ENCODE measurements at regions not wholly inside any gene's neighbourhood (a gene's known extent, or its start where the extent isn't known, plus 50 kb on each side); places are given as distances from the start of the nearest gene placed in this dataset.

DNA sequence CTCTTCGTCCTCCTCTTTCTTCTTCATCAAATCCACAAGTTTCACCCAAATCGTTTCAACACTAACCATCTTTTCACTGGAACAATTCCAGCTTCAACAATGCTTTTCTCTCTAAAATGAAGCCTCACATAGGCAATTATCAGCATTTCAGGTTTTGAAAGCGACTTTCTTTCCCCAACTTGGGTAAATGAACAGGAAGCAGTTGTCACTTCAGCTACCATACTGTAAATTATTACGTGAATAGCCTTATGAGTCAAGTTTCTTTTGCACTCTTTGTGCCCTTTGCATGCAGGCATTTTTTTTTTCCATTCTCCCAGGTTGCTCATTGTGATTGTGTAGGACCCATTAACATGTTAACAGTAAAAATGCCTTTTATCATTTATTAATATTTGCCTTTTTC lies 121.7 kb upstream of the BTBD3 start:
- no peak for DNase-seq (ENCODE audit: low spot score)
- FAIRE-seq, result no peak

DNA sequence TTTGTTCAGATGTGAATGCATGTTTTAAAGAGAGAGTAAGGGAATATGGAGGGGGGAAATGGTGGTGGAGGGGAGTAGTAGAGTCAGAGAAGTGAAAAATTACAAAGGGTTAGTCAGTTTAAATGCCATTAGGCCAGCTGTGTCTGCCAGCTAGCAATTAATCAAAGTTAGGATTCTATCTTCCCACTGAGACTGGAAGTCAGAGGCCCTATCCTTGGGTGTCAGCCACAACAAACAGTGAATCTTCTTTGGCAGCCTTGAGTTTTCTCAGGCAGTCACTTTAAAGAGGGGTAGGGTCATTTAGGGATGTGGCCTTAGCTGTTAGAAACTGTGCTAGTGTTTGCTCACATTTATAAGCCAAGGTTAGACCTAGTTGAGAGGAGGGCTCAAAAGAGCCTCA lies 120.5 kb upstream of the BTBD3 start:
- FAIRE-seq (no peak), DNase-seq (ENCODE audit: low spot score) (no peak)

DNA sequence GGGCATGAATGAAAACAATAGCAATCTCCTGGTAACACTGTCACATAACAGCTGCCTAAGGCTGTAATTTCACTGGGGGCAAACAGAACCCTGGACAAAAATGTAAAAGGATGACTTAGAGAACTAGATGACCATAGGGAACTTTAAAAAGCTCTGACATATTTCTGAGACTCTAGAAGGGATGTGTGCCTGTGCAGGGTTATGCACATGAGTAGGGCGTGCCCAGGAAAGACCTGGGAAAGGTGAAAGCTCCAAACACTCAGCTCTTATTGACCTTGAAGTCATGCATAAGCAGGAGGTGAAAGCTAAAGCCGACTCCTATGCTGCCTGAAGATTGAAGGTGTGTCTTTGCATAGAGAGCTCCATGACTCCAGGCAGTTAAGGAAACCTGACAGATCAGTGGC lies 118.4 kb upstream of the BTBD3 start:
- FAIRE-seq (no peak), DNase-seq (ENCODE audit: low spot score) (no peak)

DNA sequence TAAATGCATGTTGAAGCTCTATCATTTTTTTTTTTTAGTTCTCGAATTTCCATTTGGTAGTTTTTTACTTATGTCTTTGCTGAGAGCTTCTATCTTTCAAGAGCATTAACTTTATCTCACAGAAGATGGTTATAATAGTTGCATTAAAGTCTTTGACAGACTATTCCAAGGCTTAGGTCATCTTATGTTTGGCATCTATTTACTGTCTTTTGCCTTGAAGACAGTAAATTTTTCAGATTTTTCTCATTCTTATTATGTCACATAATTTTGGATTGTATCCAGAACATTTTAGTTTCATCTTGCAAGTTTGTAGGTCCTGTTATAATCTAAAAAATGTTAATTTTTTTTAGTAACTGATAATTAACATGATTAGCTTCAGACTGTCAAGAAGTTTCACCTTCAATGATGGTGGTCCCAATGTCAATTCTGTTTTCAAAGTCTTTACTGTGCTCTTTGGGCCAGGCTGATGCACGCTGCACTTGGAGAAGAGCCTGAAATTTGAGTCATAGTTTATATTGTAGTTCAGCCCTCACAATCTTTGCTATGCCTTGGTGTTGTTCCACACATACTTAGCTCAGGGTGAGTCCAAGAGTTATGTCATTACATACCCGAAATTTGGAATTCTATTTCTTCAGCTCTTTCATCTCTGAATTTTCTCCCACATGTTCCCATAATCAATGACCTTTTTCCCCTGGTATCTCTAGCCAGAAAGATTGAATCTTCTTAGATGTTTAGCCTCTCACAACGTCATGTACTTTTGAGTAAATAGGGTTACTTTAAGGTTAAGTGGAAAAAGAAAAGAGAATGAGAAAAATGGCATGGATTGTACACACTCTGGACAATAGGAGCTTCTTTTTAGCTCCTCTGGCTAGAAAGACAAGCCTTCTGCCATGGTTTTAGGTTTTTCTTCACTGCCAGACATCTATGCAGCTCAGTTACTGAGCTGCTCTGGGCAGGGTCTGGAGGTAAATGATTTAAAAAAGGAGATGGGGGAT lies 110.3 kb upstream of the BTBD3 start:
- no peak for FAIRE-seq
- peak; percentile 41 for DNase-seq (ENCODE audit: low spot score)

DNA sequence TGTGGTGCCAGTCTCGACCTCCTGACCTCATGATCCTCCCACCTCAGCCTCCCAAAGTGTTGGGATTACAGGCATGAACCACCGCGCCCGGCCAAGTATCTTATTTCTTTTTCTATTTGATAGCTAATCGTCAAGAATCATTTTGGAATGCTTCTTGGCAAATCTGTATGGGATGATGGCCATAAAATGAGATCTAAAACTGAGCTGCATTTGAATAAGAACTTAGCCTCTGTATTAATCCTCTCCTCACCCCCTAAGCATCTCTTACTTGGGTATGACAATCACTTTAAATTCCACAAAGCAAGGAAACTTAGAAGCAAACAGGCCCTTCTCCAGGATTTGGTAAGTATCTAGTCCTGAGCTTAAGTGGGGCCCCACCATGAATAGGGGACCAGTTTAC lies 108.9 kb upstream of the BTBD3 start:
- DNase-seq (ENCODE audit: low spot score) (no peak), FAIRE-seq (no peak)

DNA sequence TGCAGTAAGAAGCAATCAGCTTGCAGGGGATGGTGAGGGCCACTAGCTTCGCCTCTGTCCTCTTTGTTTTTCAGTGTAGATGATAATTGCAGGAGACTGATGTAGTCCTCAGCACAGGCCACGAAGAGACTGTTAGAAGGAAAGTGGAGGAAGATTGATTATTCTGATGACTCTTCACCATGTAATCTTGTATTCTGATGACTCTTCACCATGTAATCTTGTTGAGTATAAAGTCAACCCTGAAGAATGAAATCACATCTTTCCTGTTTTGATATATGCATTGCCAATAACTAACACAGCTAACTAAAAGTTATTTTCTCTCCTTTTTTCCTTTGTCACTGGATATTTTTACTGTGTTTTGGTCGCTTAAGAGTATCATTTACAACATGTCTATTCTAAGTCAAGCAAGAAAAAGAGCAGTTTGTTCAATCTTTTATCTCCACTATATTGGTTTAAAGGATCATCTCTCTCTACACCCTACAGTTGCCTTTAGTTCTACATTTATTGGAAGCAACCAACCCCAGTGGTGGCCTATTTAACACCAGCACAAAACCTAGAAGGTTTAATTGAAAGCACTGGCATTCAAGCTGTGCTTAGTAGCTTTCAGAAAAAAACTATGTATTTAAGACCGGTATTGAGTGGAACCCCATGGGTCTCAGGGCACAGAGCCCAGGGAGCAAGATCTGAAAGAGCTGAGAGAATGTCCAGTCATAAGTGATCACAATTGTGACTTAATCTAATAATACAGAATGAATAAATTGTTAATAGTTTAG lies 107.2 kb upstream of the BTBD3 start:
- FAIRE-seq (no peak), DNase-seq (ENCODE audit: low spot score) (peak; percentile 64)

DNA sequence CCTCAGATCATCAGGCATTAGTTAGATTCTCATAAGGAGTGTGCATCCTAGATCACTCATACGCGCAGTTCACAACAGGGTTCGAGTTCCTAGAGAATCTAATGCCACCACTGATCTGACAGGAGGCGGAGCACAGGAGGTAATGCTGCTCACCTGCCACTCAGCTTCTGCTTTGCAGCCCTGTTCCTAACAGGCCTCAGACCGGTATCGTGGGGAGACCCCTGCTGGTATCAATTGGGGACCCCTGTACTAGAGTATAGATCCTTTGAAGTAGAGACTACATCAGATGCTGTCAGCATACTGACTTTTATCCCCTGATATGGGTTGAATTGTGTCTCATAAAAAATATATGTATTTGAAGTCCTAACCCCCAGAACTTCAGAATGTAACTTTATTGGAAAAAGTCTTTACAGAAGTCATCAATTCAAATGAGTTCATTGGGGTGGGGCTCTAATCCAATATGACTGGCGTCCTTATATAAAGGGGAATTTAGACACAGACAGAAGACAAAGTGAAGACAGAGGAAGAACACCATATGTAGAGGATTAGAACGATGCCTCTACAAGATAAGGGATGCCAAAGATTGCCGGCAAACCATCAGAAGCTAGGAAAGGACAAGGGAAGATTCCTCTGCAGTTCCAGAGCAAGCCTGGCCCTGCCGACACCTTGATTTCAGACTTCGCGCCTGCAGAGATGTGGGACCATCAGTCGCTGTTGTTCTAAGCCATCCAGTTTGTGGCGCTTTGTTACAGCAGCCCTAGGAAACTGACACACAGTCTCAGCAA lies 104.4 kb upstream of the BTBD3 start:
- FAIRE-seq, result no peak
- no peak for DNase-seq (ENCODE audit: low spot score)

DNA sequence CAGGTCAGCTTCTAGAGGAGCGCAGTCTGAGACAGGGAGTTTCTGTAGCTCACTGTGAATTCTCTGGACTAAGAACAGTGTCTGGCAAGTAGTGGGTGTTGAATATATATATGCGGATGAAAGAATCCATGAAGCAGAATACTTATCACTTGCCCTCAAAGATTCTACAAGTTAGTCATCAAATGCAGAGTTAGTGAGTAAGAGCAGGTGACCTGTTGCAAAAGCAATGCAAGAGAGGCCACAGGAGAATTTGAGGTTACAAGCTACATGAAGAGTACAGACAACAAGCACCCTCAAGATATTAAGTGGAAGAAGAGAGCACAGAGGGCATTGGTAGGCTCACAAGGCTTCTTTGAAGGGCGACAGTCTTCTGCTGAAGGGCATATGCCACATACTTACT lies 103.4 kb upstream of the BTBD3 start:
- FAIRE-seq (no peak), DNase-seq (ENCODE audit: low spot score) (peak; percentile 81)

DNA sequence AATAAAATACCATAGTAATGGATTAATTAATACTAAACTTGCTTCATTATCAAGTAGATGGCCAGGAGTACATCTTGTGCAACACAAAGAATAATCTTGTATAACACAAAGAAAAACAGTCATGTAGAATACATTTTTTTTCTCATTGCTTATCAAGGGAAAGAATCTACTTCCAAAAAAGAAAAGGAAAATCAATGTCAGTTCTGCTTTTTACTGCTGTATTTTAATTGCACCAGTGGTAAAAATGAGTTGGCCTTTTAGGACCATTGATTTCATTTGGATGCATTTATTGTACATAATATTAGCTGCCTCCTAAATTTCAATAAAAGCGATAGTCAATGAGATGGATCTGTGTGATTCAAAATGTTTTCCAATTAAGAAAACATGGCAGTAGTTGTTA lies 96.9 kb upstream of the BTBD3 start:
- no peak for FAIRE-seq

DNA sequence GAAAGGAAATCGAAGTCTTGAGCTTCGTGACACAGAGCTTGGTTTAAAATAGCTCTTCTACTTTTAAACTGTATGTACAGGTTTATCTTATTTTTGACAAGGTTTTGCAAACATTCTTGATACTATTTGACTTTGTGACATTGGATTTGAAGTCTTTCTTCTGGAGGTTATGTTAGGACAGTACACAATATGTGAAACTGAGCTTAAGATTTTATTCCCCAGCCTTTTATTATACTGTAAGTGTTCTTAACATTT lies 95.2 kb upstream of the BTBD3 start:
- DNase-seq (ENCODE audit: low spot score), result no peak

More for the DNA sequence above, 96.9 kb upstream of the BTBD3 start:
- no peak for DNase-seq (ENCODE audit: low spot score)

DNA sequence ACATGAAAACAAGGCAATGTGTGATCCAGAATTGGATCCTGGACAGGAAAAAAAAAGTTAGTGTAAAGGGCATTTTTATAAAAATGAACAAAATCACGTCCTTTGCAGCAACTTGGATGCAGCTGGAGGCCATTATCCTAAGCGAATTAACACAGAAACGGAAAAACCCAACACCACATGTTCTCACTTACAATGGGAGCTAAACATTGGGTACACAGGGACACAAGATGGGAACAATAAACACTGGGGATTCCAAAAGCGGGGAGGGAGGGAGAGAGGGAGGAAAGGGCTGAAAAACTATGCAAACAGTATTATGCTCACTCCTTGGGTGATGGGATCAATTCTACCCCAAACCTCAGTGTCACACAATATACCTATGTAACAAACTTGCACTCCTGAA lies 91.4 kb upstream of the BTBD3 start:
- FAIRE-seq, result no peak
- DNase-seq (ENCODE audit: low spot score), result no peak

More for the DNA sequence above, 95.2 kb upstream of the BTBD3 start:
- no peak for FAIRE-seq

DNA sequence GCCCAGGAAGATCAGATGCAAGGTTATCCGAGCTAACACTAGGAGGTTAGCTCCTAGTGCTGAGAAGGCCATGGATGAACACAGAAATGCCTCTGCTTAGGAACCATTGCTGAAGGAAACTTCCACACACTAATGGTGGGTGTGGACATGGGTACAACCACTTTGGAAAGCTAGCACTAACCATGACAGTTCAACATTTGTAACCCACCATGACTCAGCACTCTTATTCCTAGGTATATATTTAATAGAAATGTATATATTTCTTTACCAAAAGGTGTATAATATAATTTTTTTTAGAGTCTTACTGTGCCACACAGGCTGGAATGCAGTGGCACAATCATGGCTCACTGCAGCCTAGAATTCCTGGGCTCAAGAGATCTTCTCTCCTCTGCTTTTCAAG lies 85.3 kb upstream of the BTBD3 start:
- FAIRE-seq (no peak), DNase-seq (ENCODE audit: low spot score) (no peak)

DNA sequence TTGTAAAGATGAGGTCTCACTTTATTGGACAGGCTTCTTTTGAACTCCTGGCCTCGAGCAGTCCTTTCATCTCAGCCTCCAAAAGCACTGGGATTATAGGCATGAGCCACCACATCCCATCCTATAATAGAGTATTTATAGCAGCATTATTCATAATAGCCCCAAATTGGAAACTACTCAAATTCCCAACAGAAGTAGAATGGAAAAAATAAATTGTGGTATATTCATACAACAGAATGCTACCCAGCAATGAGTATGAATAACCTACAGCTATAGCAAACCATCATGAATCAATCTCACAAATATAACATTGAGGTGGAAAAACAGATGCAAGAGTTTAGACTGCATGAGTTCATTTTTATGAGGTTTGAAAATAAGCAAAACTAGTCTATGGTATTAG lies 84.8 kb upstream of the BTBD3 start:
- no peak for FAIRE-seq
- DNase-seq (ENCODE audit: low spot score), result no peak

DNA sequence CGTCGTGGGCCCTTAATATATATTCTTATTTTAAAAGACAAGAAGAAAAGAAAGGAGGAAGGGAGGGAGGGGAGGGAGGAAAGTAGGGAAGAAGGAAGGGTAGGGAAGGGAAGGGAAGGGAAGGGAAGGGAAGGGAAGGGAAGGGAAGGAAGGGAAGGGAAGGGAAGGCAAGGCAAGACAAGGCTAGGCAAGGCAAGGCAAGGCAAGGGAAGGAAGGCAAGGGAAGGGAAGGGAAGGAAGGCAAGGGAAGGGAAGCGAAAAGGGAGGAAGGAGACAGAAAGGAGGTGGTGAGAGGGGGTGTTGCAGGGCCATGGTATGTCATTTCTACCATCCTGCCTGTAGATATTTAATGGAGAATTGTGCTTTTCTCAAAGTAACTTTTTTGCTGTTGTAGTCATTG lies 83.9 kb upstream of the BTBD3 start:
- DNase-seq (ENCODE audit: low spot score) (no peak), FAIRE-seq (no peak)

DNA sequence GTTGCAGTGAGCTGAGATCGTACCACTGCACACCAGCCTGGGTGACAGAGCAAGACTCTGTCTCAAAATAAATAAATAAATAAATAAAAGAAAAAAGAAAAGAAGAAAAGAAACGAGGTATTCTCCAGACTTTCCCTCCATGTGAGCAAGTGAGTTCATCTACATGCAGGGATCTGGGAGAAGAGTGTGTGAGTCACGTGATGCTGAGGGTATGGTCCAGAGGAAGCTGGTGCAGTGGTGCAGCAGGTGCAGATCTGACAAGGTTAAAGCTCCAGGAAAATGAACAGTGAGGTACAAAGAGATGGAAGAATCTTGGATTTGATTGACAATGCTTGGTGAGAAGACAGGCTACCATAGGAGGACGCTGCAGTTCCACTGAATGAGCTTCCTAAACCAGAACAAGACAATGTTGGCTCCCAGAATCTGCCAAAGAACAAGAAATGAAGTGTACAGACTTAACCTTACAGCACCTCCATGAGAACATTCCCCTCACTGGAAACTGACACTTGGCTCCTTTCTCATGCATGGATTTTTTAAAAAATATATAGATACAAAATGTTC lies 79.5 kb upstream of the BTBD3 start:
- no peak for FAIRE-seq
- DNase-seq (ENCODE audit: low spot score), result no peak

DNA sequence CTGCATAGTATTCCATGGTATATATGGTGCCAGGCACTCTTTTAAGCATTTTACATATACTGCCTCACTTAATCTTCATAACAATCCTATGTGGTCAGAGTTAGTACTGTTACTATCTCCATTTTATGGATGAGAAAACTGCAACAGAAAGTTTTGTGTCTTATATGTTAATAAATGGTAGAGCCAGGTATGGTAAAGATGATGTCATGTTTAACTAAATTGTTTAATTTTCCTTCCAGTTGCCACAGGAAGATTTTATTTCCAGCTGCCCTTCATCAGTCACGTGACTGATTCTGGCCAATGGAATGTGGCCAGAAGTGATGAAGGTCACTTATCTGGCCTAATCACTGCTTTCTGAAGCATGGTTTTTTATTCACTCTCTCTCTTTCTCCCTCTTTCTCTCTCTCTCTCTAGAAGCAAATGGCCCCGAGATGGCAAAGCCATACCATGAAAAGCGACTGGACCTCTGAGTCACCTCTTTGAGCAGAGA lies 75.7 kb upstream of the BTBD3 start:
- FAIRE-seq, result no peak
- DNase-seq (ENCODE audit: low spot score), result peak; percentile 10

DNA sequence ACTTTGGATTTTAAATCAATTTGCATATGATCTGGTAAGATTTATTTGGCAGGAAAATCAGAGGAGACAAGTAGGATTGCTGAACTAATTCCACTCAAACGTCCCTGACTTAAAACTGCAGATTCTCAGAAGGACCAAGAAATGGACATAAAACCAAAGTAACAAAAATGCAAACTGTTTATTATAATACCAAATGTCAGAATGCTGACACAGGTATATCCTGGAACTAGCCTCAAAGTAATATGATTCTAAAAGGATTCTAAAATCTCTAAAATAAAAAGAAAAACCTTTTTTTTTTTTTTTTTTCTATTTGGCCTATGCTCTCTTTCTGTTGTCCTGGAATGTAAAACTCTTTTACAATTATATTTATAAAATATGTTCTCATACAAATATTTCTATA lies 74.4 kb upstream of the BTBD3 start:
- no peak for FAIRE-seq
- no peak for DNase-seq (ENCODE audit: low spot score)

DNA sequence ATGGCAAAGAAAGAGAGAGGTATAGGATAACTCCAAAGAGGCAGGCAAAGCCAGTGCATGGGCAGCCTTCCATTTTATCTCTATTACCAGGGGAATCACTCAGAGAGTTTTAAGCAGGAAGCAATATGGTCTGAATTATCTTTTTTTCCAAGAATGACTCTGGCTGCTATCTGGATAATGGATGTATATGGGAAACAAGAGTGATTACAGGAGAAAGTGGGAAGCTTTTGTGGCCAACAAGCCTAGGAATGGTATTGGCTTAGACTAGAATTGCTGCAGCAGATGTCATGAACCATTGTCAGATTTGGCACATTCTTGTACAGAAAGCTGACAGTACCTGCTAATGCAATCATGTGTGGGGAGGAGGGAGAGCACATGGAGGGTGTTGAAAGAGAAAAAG lies 73.0 kb upstream of the BTBD3 start:
- no peak for DNase-seq (ENCODE audit: low spot score)
- FAIRE-seq, result no peak

DNA sequence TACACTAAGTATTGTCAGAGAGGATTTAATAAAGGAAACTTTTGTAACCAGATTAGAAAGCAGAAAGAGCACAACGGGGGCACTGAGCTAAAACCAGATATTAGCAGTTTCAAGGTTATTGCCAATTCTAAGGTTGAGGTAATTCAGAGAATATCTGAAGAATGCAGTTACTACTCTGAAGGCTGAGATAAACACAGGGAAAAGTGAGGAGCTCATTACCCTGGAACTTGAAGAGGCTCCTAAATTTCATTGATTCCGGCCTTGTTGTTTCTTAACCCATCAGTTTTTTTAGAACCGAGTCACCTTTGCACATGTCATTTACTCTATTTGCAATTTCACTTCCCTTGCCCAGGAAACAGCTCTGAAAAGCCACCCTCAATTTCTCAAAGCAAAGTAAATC lies 72.4 kb upstream of the BTBD3 start:
- DNase-seq (ENCODE audit: low spot score) (no peak), FAIRE-seq (no peak)

DNA sequence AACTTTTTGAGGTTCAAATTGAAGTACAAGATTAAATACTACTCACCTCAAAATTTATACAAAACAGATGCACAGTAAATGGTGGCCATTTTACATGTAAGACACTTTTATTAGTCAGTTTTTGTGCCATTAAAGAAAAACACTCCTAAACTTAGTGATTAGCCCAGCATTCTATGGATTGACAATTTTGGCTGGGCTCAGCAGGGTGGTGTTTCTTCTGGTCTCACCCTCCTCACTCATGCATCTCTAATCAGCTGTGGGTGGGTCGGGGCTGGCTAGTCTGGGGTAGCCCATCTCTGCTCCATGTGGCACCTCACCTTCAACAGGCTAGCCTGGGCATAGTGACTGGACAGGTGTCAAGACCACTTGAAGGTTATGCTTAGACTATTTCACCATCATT lies 71.6 kb upstream of the BTBD3 start:
- no peak for DNase-seq (ENCODE audit: low spot score)
- no peak for FAIRE-seq

DNA sequence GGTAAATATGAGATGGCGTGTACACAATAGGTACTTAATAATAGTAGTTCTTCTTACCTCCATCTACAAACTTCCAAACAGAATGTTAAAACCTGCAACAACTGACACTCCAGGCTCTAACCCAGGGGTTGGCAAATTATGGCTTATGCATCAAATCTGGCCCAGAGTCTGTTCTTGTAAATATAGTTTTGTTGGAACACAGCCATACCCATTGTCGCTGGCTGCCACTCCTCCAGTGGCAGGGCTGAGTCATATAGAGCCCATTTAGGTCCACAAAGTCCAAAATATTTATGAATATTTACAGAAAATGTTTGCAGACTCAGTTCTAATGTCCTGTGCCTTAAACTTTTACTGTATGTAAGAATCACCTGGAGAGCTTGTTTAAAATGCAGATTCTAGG lies 69.9 kb upstream of the BTBD3 start:
- DNase-seq (ENCODE audit: low spot score) (no peak), FAIRE-seq (no peak)

All from RCC 7860 (cell line).